ENCODE measurements at regions not wholly inside any gene's neighbourhood (a gene's known extent, or its start where the extent isn't known, plus 50 kb on each side); places are given as distances from the start of the nearest gene placed in this dataset.

- TF ChIP-seq POLR2AphosphoS2 (IDR thresholded peaks at IDR 0.05; ENCODE audit: low read depth, low read length) (no peak), POLR2A (IDR thresholded peaks at IDR 0.05; ENCODE audit: low read depth, low read length) (no peak), HCFC1 (IDR thresholded peaks at IDR 0.05; ENCODE audit: low read length) (no peak), JUNB (IDR thresholded peaks at IDR 0.05) (no peak), CBX3 (IDR thresholded peaks at IDR 0.05; ENCODE audit: borderline replicate concordance, low read depth) (no peak), CTCF (IDR thresholded peaks at IDR 0.05 in 2 of 3, conservative IDR thresholded peaks at IDR 0.05 in 1 of 3; ENCODE audit: control insufficient read depth in 2 of 3, extremely low read depth in 1 of 3, insufficient read depth in 1 of 3, low read depth in 3 of 3, low read length in 3 of 3) (no peak), CEBPZ (IDR thresholded peaks at IDR 0.05; ENCODE audit: low read depth, low read length) (no peak)
Measured at GRCh38 chr4:71113294-71113693, 119.8 kb downstream of the DCK start.
